Activated CD8-positive, alpha-beta T cell treated with anti-CD3 and anti-CD28 coated beads, Interleukin-2, amount 10 ng/mL, durations not matched to agents 7 days and 5 days (primary cell): ENCODE measurements at regions not wholly inside any gene's neighbourhood (a gene's known extent, or its start where the extent isn't known, plus 50 kb on each side); places are given as distances from the start of the nearest gene placed in this dataset.
A peak's percentile ranks its signal among the peaks of the same experiment; 100 is the strongest.
"Not testable (repeated sequence)": the region's sequence is repeated elsewhere in the genome, so short reads cannot be mapped to it uniquely, and the experiment has no call there.

Experiments
- ATAC-seq: fragments of 150-1000 bp; cut with Tn5 transposase; one replicate; pipeline ENCODE4 v1.10.0; 2021; ENCODE audit warnings: moderate library complexity
- CTCF ChIA-PET: fragments of 350-600 bp; sonication (Branson Sonifier 250); formaldehyde crosslinking; loops from one replicate; lab custom pipeline; 2021; ENCODE audit warnings: antibody characterized with exemption; lab: Charles Lee
- POLR2A ChIA-PET: fragments of 350-600 bp; sonication (Branson Sonifier 250); formaldehyde crosslinking; loops from one replicate; lab custom pipeline; 2021; ENCODE audit warnings: antibody characterized with exemption; lab: Charles Lee
- DNase-seq: peaks from one replicate; pipeline ENCODE4 v3.0.0-alpha.2; 2020
- H3K27ac Mint-ChIP-seq: one replicate; pipeline ENCODE4 v1.8.0; 2021; ENCODE audit warnings: mild to moderate bottlenecking, mixed read lengths
- H3K27me3 Mint-ChIP-seq: one replicate; pipeline ENCODE4 v1.8.0; 2021; ENCODE audit warnings: low read depth, mixed read lengths
- H3K36me3 Mint-ChIP-seq: one replicate; pipeline ENCODE4 v1.8.0; 2021; ENCODE audit warnings: low read depth, mixed read lengths
- H3K4me1 Mint-ChIP-seq: one replicate; pipeline ENCODE4 v1.8.0; 2021; ENCODE audit warnings: low read depth, mixed read lengths
- H3K4me3 Mint-ChIP-seq: one replicate; pipeline ENCODE4 v1.8.0; 2021; ENCODE audit warnings: mild to moderate bottlenecking, mixed read lengths
- H3K9me3 Mint-ChIP-seq: one replicate; pipeline ENCODE4 v1.8.0; 2022; ENCODE audit warnings: mixed read lengths; ENCODE audit not compliant: insufficient read depth

DNA sequence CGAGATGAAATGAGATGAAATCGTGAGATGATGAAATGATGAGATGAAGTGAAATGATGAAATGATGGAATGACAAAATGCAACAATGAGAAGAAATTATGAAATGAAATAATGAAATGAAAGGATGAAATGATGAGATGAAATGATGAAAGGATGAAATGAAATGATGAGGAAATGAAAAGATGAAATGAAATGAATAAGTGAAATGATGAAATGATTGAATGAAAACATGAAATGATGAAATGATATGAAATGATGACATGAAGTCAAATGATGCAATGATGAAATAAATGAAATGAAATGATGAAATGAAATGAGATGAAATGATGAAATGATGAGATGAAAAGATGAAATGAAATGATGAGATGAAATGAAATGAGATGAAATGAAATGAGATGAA, 467.7 kb downstream of the FAM72C start:
- H3K4me3 Mint-ChIP-seq, POLR2A ChIA-PET, H3K4me1 Mint-ChIP-seq, DNase-seq, ATAC-seq, H3K27ac Mint-ChIP-seq, CTCF ChIA-PET: not testable (repeated sequence)
- Mint-ChIP-seq H3K9me3 (peaks cover 16% of the 10 kb centered on the region), H3K27me3 (peaks cover 16% of the 10 kb centered on the region), H3K36me3 (peaks cover 17% of the 10 kb centered on the region)

DNA sequence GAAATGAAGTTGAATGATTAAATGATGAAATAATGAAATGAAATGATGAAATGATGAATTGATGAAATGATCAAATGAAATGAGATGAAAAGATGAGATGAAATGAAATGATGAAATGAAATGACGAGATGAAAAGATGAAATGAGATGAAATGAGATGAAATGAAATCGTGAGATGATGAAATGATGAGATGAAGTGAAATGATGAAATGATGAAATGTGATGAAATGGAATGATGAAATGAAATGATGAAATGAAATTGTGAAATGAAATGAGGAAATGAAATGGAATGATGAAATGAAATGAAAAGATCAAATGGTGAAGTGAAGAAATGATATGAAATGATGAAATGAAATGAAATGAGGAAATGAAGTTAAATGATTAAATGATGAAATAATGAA, 468.7 kb downstream of the FAM72C start:
- Mint-ChIP-seq H3K27me3 (peaks cover 16% of the 10 kb centered on the region), H3K27ac (peak overlapping the region; percentile 23), H3K36me3 (peaks cover 17% of the 10 kb centered on the region), H3K9me3 (peaks cover 16% of the 10 kb centered on the region)
- DNase-seq, ATAC-seq, H3K4me3 Mint-ChIP-seq, POLR2A ChIA-PET, CTCF ChIA-PET, H3K4me1 Mint-ChIP-seq: not testable (repeated sequence)

DNA sequence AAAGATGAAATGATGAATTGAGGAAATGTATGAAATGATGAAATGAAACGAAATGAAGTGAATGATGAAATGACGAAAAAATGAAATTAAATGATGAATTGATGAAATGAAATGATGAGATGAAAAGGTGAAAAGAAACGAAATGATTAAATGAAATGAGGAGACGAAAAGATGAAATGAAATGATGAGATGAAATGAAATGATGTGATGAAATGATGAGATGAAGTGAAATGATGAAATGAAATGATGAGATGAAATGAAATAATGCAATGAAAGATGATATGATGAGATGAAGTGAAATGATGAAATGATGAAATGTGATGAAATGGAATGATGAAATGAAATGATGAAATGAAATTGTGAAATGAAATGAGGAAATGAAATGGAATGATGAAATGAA, 469.7 kb downstream of the FAM72C start:
- POLR2A ChIA-PET, H3K4me3 Mint-ChIP-seq, CTCF ChIA-PET, ATAC-seq, H3K4me1 Mint-ChIP-seq, DNase-seq: not testable (repeated sequence)
- Mint-ChIP-seq H3K9me3 (peaks cover 16% of the 10 kb centered on the region), H3K27me3 (peaks cover 16% of the 10 kb centered on the region), H3K36me3 (peaks cover 17% of the 10 kb centered on the region), H3K27ac (peak overlapping the region; percentile 4)

DNA sequence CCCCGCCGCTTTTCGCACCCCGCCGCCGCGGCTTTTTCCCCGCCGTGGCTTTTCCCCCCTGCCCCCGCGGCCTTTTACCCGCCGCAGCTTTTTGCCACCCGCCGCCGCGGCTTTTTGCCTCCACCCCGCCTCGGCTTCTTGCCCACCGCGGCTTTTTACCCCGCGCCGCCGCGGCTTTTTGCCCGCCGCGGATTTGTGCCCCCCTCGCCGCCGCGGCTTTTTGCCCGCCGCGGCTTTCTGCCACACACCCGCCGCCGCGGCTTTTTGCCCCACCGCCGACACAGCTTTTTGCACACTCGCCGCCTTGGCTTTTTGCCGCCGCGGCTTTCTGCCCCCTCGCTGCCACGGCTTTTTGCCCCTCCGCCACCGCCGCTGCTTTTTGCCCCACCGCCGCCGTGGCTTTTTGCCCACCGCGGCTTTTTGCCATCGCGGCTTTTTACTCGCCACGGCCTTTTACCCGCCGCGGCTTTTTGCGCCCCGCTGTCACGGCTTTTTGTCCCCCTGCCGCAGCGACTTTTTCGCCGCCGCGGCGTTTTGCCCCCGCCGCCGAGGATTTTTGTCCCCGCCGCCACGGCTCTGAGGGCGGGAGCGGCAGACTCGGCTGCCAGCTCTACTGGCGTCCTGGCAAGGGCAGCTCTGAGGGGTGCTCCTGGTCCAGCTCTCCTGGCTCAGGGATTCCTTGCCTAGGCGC, 473.6 kb downstream of the FAM72C start:
- CTCF ChIA-PET, DNase-seq, H3K4me3 Mint-ChIP-seq, H3K36me3 Mint-ChIP-seq, H3K27ac Mint-ChIP-seq, H3K4me1 Mint-ChIP-seq, POLR2A ChIA-PET, ATAC-seq: not testable (repeated sequence)
- Mint-ChIP-seq H3K9me3 (peaks cover 10% of the 10 kb centered on the region), H3K27me3 (peaks cover 14% of the 10 kb centered on the region)

DNA sequence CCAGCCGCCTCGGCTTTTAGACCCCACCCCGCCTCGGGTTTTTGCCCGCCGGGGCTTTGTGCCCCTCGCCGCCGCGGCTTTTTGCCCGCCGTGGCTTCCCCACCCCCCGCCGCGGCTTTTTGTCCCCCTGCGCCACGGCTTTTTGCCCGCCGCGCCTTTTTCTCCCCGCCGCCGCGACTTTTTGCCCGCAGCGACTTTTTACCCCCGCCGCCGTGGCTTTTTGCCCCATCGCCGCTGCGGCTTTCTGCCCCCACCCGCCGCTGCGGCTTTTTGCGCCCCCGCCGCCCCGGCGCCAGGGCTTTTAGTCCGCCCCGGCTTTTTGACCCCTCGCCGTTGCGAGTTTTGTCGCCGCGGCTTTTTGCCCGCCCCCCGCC, 474.4 kb downstream of the FAM72C start:
- DNase-seq (no peak), ATAC-seq (no peak)
- no peaks in the 10 kb centered on the region for H3K4me1 Mint-ChIP-seq
- ChIA-PET CTCF (no interaction called here), POLR2A (no interaction called here)
- H3K9me3 Mint-ChIP-seq: peaks cover 3% of the 10 kb centered on the region
- peaks cover 9% of the 10 kb centered on the region for H3K27me3 Mint-ChIP-seq
- H3K36me3 Mint-ChIP-seq: peaks cover 2% of the 10 kb centered on the region
- H3K4me3 Mint-ChIP-seq: no peak overlapping the region
- no peak overlapping the region for H3K27ac Mint-ChIP-seq

DNA sequence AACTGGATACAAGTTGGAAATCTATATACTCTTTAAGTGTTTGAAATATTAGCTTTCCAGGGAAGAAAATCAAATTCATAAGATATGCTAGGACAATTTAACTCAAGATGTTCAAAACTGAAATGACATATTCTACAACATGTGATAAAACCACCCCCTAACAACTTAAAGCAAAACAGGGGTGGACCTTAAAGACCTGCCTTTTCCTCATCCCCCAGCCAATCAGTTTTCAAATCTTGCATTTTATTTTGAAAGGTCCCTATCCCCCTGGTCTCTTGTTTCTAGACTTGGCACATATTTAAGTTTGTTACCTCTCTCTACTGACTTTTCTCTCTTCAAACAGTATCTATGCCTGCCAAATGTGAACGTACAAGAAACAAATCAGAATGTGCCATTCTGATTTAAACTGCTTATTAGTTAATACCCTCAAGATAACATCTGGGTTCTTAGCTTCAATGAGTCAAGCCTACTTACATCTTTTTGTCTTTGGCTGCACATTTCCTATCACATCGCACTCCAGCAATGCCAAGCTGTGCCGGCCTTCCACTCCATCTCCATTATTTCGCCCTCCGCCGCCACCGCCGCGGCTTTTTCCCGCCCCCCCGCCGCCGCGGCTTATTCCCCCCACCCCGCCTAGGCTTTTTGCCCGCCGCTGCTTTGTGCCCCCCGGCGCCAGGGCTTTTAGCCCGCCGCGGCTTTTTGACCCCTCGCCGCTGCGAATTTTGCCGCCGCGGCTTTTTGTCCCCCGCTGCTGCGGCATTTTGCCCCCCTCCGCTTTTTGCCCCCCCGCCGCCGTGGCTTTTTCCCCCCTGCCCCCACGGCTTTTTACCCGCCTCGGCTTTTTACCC, 475.0 kb downstream of the FAM72C start:
- H3K9me3 Mint-ChIP-seq, H3K36me3 Mint-ChIP-seq, H3K4me3 Mint-ChIP-seq, ATAC-seq, H3K27me3 Mint-ChIP-seq, H3K4me1 Mint-ChIP-seq, DNase-seq, POLR2A ChIA-PET, CTCF ChIA-PET: not testable (repeated sequence)
- peak overlapping the region; percentile 52 for H3K27ac Mint-ChIP-seq
